Suppressor macrophage treated with lipopolysaccharide for 4 hours (primary cell): ENCODE measurements at regions not wholly inside any gene's neighbourhood (a gene's known extent, or its start where the extent isn't known, plus 50 kb on each side); places are given as distances from the start of the nearest gene placed in this dataset.
"Not testable (repeated sequence)": the region's sequence is repeated elsewhere in the genome, so short reads cannot be mapped to it uniquely, and the experiment has no call there.

Experiments
- DNase-seq: peaks from one replicate; pipeline ENCODE4 v3.0.0-alpha.2; 2020

- DNase-seq, result not testable (repeated sequence)
Observed at GRCh38 chr1:234785471-234785919, 175.5 kb upstream of the IRF2BP2 start.

GRCh38 chr1:234784108-234784507 lies 174.1 kb upstream of the IRF2BP2 start:
- DNase-seq, result not testable (repeated sequence)

GRCh38 chr1:234782791-234783190 lies 172.8 kb upstream of the IRF2BP2 start:
- no peak for DNase-seq

GRCh38 chr1:234782105-234782751 lies 172.2 kb upstream of the IRF2BP2 start:
- no peak for DNase-seq

- DNase-seq, result peak; percentile 39
Observed at GRCh38 chr1:234781241-234782065, 171.5 kb upstream of the IRF2BP2 start.

GRCh38 chr1:234780531-234781162 lies 170.7 kb upstream of the IRF2BP2 start:
- DNase-seq, result no peak

- DNase-seq, result no peak
Observed at GRCh38 chr1:234780112-234780511, 170.1 kb upstream of the IRF2BP2 start.

- DNase-seq, result not testable (repeated sequence)
Observed at GRCh38 chr1:234779600-234779999, 169.6 kb upstream of the IRF2BP2 start.

- DNase-seq, result no peak
Observed at GRCh38 chr1:234779160-234779538, 169.2 kb upstream of the IRF2BP2 start.

- DNase-seq, result peak; percentile 62
Observed at GRCh38 chr1:234778221-234779159, 168.5 kb upstream of the IRF2BP2 start.

GRCh38 chr1:234777856-234778220 lies 167.9 kb upstream of the IRF2BP2 start:
- no peak for DNase-seq

GRCh38 chr1:234776876-234777855 lies 167.2 kb upstream of the IRF2BP2 start:
- DNase-seq, result no peak

- DNase-seq, result no peak
Observed at GRCh38 chr1:234776256-234776875, 166.4 kb upstream of the IRF2BP2 start.

- peak; percentile 87 for DNase-seq
Observed at GRCh38 chr1:234775477-234776246, 165.7 kb upstream of the IRF2BP2 start.

GRCh38 chr1:234774971-234775370 lies 165.0 kb upstream of the IRF2BP2 start:
- peak; percentile 74 for DNase-seq

- DNase-seq, result no peak
Observed at GRCh38 chr1:234773936-234774677, 164.1 kb upstream of the IRF2BP2 start.

- DNase-seq, result peak; percentile 97
Observed at GRCh38 chr1:234772345-234773147, 162.6 kb upstream of the IRF2BP2 start.

GRCh38 chr1:234771642-234772344 lies 161.8 kb upstream of the IRF2BP2 start:
- DNase-seq, result peak; percentile 30
